OCI-M2 (cell line): ENCODE measurements at regions not wholly inside any gene's neighbourhood (a gene's known extent, or its start where the extent isn't known, plus 50 kb on each side); places are given as distances from the start of the nearest gene placed in this dataset.
"Not testable (repeated sequence)": the region's sequence is repeated elsewhere in the genome, so short reads cannot be mapped to it uniquely, and the experiment has no call there.

Source experiments
- DNase-seq: peaks from one replicate; lab custom pipeline; 2025; ENCODE audit not compliant: unreplicated experiment; lab: John Stamatoyannopoulos, UW

- no peak for DNase-seq
These were observed 1244.3 kb downstream of the REEP3 start for GRCh38 chr10:64765498-64765897.

GRCh38 chr10:64771253-64772050 is 1250.3 kb downstream of the REEP3 start:
- DNase-seq = no peak

- DNase-seq = no peak
These were observed 1252.2 kb downstream of the REEP3 start for GRCh38 chr10:64773357-64773756.

GRCh38 chr10:64784451-64784850 is 1263.2 kb downstream of the REEP3 start:
- DNase-seq = not testable (repeated sequence)

- DNase-seq = no peak
These were observed 1264.6 kb downstream of the REEP3 start for GRCh38 chr10:64785816-64786215.

GRCh38 chr10:64786989-64787388 is 1265.8 kb downstream of the REEP3 start:
- DNase-seq = no peak

- DNase-seq = no peak
These were observed 1274.6 kb downstream of the REEP3 start for GRCh38 chr10:64795847-64796246.

- DNase-seq = no peak
These were observed 1277.1 kb downstream of the REEP3 start for GRCh38 chr10:64798297-64798696.

GRCh38 chr10:64808233-64808632 is 1287.0 kb downstream of the REEP3 start:
- not testable (repeated sequence) for DNase-seq

GRCh38 chr10:64810046-64810445 is 1288.8 kb downstream of the REEP3 start:
- not testable (repeated sequence) for DNase-seq

- no peak for DNase-seq
These were observed 1292.2 kb downstream of the REEP3 start for GRCh38 chr10:64813391-64813790.

- no peak for DNase-seq
These were observed 1293.0 kb downstream of the REEP3 start for GRCh38 chr10:64814201-64814600.

- no peak for DNase-seq
These were observed 1308.7 kb downstream of the REEP3 start for GRCh38 chr10:64829888-64830412.

- no peak for DNase-seq
These were observed 1309.7 kb downstream of the REEP3 start for GRCh38 chr10:64830869-64831268.

- DNase-seq = no peak
These were observed 1319.1 kb downstream of the REEP3 start for GRCh38 chr10:64840341-64840740.

- DNase-seq = no peak
These were observed 1325.5 kb downstream of the REEP3 start for GRCh38 chr10:64846700-64847099.

- no peak for DNase-seq
These were observed 1334.7 kb downstream of the REEP3 start for GRCh38 chr10:64855941-64856340.

- DNase-seq = no peak
These were observed 1338.7 kb downstream of the REEP3 start for GRCh38 chr10:64859911-64860310.

- no peak for DNase-seq
These were observed 1342.6 kb downstream of the REEP3 start for GRCh38 chr10:64863836-64864235.

- peak; percentile 12 for DNase-seq
These were observed 1346.3 kb downstream of the REEP3 start for GRCh38 chr10:64867501-64867962.

GRCh38 chr10:64873088-64873487 is 1351.9 kb downstream of the REEP3 start:
- DNase-seq = no peak

- no peak for DNase-seq
These were observed 1352.8 kb downstream of the REEP3 start for GRCh38 chr10:64873959-64874358.

- DNase-seq = no peak
These were observed 1359.3 kb downstream of the REEP3 start for GRCh38 chr10:64880546-64880945.
